ENCODE measurements at regions not wholly inside any gene's neighbourhood (a gene's known extent, or its start where the extent isn't known, plus 50 kb on each side); places are given as distances from the start of the nearest gene placed in this dataset.

DNA sequence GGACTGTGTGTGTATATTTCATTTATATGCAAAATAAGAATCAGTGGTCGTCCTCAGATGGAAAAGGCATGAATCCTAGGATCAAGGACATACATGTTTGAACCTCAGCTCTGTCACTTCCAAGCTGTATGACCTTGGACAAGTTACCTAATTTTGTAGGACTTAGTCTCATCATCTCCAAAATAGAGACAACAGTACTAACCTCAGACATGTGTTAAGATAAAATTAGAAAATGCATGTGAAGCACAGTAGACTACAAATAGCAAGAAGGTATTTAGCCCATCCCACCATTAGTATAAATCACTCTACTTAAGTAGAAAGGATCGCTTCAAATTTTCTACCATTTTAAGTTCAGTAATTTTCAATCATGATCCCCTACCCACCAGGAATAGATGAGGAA lies 309.8 kb downstream of the ZEB2 start:
- TF ChIP-seq, protein P1, sequence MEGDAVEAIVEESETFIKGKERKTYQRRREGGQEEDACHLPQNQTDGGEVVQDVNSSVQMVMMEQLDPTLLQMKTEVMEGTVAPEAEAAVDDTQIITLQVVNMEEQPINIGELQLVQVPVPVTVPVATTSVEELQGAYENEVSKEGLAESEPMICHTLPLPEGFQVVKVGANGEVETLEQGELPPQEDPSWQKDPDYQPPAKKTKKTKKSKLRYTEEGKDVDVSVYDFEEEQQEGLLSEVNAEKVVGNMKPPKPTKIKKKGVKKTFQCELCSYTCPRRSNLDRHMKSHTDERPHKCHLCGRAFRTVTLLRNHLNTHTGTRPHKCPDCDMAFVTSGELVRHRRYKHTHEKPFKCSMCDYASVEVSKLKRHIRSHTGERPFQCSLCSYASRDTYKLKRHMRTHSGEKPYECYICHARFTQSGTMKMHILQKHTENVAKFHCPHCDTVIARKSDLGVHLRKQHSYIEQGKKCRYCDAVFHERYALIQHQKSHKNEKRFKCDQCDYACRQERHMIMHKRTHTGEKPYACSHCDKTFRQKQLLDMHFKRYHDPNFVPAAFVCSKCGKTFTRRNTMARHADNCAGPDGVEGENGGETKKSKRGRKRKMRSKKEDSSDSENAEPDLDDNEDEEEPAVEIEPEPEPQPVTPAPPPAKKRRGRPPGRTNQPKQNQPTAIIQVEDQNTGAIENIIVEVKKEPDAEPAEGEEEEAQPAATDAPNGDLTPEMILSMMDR (IDR thresholded peaks at IDR 0.05; ENCODE audit: borderline replicate concordance, insufficient read depth, low read depth, low read length): no peak
- H3K4me3 ChIP-seq (ENCODE audit: low read depth, low read length): no peak overlapping the region

DNA sequence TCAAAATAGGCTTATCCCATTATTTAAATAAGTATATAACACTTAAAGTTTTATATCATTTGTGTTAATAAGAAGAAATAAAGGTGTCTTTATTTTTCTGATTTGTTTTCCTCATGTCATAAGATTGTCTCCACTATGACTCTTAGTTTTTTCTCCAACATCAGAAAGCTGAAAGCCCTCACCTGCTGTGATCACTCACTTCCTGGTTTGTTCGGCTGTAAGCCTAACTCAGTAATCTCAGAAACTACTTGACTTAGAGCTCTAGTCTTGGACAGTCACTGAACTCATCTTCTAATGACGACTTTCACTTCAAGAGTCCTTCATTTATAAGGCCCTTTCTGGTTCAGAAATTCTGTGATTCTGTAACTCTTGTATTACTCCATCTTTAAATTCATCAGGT lies 311.0 kb downstream of the ZEB2 start:
- no peak overlapping the region for H3K4me3 ChIP-seq (ENCODE audit: low read depth, low read length)
- TF ChIP-seq, protein P1 (IDR thresholded peaks at IDR 0.05; ENCODE audit: borderline replicate concordance, insufficient read depth, low read depth, low read length): no peak

DNA sequence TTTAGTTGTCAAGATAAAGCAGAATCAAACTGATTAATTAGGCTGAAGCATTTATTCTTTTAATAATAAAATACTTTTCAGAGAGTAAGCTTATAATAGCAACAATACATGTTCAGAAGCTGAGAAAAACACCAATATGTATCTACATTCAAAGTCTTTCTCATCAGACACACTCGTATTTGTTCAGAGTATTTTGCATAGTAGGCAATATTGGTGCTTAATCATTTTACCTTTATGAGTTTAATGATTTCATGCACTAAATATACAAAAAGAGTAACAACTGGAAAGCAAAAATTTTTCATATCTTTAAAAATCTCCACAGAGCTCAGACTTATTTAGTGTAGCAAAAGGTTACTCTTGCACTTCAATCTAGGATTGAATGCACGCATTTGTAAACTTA lies 313.9 kb downstream of the ZEB2 start:
- TF ChIP-seq, protein P1 (IDR thresholded peaks at IDR 0.05; ENCODE audit: borderline replicate concordance, insufficient read depth, low read depth, low read length): no peak
- no peak overlapping the region for H3K4me3 ChIP-seq (ENCODE audit: low read depth, low read length)

DNA sequence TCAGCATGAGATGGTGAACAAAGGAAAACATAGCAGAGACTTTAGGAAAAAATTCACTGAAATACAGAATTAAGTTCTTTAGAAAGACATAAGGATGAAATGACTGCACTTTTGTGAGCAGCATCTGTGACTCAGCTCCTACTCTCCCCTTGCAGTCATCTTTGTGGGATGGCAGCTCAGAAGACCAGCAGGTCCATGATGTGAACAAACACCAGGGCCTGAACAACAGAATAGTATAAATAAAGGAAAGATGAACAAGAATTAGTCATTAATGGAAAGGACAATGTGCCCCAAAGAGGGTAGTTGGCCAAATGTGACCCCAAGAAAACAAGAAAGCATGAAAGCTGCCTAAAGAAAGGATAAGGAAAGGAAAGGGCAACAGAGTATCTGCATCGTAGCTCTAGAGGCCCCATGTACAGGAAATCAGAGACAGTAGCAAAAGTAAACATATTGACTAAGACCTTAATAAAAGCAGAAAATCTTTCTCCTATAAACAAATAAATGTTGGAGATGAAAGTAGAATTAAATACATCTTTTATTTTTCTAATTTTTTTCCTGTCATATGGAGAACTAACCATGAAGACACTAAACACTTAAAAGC lies 318.0 kb downstream of the ZEB2 start:
- H3K4me3 ChIP-seq (ENCODE audit: low read depth, low read length): no peak overlapping the region
- TF ChIP-seq, protein P1 (IDR thresholded peaks at IDR 0.05; ENCODE audit: borderline replicate concordance, insufficient read depth, low read depth, low read length): no peak

DNA sequence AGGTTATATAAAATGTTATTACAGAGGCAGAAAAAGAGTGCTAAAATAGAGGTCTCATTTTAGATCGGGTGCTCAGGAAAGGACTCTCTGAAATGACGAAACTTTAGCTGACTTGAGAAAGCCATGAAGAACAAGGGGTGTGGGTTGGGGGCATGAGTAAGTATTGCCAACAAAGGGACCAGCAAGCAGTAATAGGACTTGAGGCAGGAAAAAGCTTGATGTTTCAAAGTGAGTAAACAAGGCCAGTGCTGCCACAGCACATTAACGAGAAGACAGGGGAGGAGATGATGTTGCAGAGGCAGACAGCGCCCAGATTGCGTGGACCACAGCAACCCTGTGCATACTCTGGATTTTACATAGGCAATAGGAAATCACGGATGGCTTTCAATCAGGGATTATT lies 318.8 kb downstream of the ZEB2 start:
- H3K4me3 ChIP-seq (ENCODE audit: low read depth, low read length): no peak overlapping the region
- TF ChIP-seq, protein P1 (IDR thresholded peaks at IDR 0.05; ENCODE audit: borderline replicate concordance, insufficient read depth, low read depth, low read length): no peak

DNA sequence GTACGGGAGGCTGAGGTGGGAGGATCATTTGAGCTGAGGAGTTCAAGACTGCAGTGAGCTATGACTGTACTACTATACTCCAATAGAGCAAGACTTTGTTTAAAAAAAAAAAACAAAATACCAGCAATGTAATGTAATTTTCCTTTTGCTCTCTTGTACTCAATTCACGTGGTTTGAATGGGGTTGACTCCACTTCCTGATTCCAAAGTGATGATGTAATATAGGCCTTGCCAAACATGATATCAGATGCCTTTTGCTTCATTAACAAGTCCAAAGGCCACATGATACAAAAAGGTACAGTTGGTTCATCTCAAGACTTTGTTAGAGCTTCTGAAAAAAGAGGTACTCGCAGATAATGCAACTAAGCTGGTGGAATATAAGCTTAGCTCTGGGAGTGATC lies 321.8 kb downstream of the ZEB2 start:
- no peak overlapping the region for H3K4me3 ChIP-seq (ENCODE audit: low read depth, low read length)
- TF ChIP-seq, protein P1 (IDR thresholded peaks at IDR 0.05; ENCODE audit: borderline replicate concordance, insufficient read depth, low read depth, low read length): no peak

DNA sequence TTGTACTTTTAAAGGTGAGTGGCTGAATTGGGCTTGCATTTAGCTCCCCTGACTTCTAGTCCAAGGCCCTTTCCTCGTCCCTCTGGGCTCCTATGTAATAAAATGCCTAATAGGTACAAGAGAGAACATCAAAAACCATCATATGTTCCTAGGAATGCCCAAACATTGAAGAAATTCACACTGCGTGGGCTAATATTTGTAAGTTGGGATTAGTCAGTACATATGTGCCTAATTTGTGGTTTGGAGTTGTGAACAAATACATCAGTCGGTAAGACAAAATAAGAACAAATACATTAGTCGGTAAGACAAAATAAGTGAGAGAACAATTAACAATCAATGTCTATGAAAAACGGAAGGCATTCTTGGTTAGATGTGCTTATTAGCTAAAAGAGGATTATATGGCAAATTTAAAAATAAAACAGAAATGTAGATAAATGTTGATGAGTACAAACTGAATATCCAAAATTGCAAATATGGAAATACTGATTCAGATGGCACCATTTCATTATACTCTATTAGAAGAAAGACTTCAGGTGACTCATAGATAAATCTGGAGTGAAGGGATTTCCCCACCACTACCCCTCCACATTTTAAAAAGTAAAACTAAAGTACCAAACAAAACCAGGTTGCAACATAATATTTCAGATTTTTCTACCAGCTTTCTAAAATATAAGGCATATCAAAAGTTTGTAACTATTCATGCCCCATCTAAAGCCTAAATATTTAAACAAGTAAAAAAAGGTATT lies 325.4 kb downstream of the ZEB2 start:
- TF ChIP-seq, protein P1 (IDR thresholded peaks at IDR 0.05; ENCODE audit: borderline replicate concordance, insufficient read depth, low read depth, low read length): no peak
- H3K4me3 ChIP-seq (ENCODE audit: low read depth, low read length): no peak overlapping the region
